Glutamatergic neuron (in vitro differentiated cells): ENCODE measurements at regions not wholly inside any gene's neighbourhood (a gene's known extent, or its start where the extent isn't known, plus 50 kb on each side); places are given as distances from the start of the nearest gene placed in this dataset.
"Not testable (repeated sequence)": the region's sequence is repeated elsewhere in the genome, so short reads cannot be mapped to it uniquely, and the experiment has no call there.

ENCODE experiments used
- DNase-seq: peaks from one replicate; pipeline ENCODE4 v3.0.0; 2022
- H3K27ac Mint-ChIP-seq: one replicate; pipeline ENCODE4 v1.8.0; 2020; ENCODE audit warnings: mild to moderate bottlenecking, mixed read lengths, inconsistent platforms; ENCODE audit not compliant: unreplicated experiment
- H3K27me3 Mint-ChIP-seq: one replicate; pipeline ENCODE4 v1.8.0; 2020; ENCODE audit warnings: mild to moderate bottlenecking, moderate library complexity, mixed read lengths, inconsistent platforms; ENCODE audit not compliant: unreplicated experiment
- H3K36me3 Mint-ChIP-seq: one replicate; pipeline ENCODE4 v1.8.0; 2020; ENCODE audit warnings: mild to moderate bottlenecking, mixed read lengths, inconsistent platforms; ENCODE audit not compliant: unreplicated experiment
- H3K4me1 Mint-ChIP-seq: one replicate; pipeline ENCODE4 v1.8.0; 2020; ENCODE audit warnings: mild to moderate bottlenecking, low read depth, mixed read lengths, inconsistent platforms; ENCODE audit not compliant: unreplicated experiment
- H3K4me3 Mint-ChIP-seq: one replicate; pipeline ENCODE4 v1.8.0; 2020; ENCODE audit warnings: mild to moderate bottlenecking, mixed read lengths, inconsistent platforms; ENCODE audit not compliant: unreplicated experiment
- H3K9me3 Mint-ChIP-seq: one replicate; pipeline ENCODE4 v1.8.0; 2020; ENCODE audit warnings: mild to moderate bottlenecking, moderate library complexity, mixed read lengths, inconsistent platforms; ENCODE audit not compliant: unreplicated experiment
- CTCF ChIP-seq: fragments of 200-600 bp; sonication (generic); IDR thresholded peaks from one replicate; pipeline ENCODE4 v1.5.0; 2021; ENCODE audit not compliant: partially characterized antibody, unreplicated experiment

DNA sequence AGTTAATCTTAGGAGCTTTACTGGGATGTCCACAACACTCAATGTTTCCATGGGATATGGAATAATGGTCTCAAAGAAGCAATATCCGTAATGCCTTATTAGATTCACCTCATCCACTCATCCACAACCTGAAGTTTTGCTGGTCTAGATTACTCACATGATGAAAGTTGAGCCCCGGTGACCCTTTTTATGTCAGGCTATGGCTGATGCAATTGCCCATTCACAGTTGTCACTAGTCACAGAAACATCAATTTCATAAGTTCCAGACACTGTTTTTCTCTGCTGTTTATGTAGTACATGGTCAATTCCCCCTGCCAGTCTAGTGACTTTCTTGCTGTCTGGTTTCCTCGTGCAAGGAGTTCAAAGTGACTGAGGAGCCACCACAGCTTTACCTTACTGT lies 491.2 kb upstream of the ATXN8OS start:
- H3K36me3 Mint-ChIP-seq, result no peaks in the 10 kb centered on the region
- no peak for DNase-seq
- no peaks in the 10 kb centered on the region for H3K4me1 Mint-ChIP-seq
- no peak for TF ChIP-seq CTCF
- H3K27ac Mint-ChIP-seq, result no peak overlapping the region
- no peaks in the 10 kb centered on the region for H3K27me3 Mint-ChIP-seq
- H3K4me3 Mint-ChIP-seq, result no peak overlapping the region
- H3K9me3 Mint-ChIP-seq, result no peaks in the 10 kb centered on the region

GRCh38 chr13:69615055-69615454 lies 492.6 kb upstream of the ATXN8OS start:
- not testable (repeated sequence) for DNase-seq, H3K27ac Mint-ChIP-seq, H3K4me3 Mint-ChIP-seq, H3K36me3 Mint-ChIP-seq, H3K9me3 Mint-ChIP-seq, H3K27me3 Mint-ChIP-seq, H3K4me1 Mint-ChIP-seq

DNA sequence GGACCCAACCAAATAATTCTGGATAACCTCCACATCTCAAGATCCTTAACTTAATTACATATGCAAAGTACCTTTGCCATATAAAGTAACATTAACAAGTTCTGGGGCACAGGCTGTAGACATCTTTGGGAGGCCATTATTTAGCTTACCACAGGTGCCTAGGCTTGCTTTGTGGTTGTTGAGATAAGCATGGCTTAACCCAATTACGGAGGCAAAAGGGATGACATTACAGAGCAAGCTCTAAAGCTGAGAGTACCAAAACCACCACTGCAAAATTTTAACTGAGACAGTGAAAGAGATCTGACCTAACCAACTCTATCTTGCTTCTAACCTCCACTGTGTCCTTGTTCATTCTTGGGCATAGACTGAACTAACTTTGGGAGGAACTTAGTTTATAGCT lies 502.9 kb upstream of the ATXN8OS start:
- Mint-ChIP-seq H3K4me3 (no peak overlapping the region), H3K36me3 (peaks cover 4% of the 10 kb centered on the region), H3K4me1 (no peaks in the 10 kb centered on the region), H3K27me3 (peaks cover 3% of the 10 kb centered on the region), H3K27ac (no peak overlapping the region), H3K9me3 (peaks cover 1% of the 10 kb centered on the region)
- no peak for TF ChIP-seq CTCF
- DNase-seq, result no peak

DNA sequence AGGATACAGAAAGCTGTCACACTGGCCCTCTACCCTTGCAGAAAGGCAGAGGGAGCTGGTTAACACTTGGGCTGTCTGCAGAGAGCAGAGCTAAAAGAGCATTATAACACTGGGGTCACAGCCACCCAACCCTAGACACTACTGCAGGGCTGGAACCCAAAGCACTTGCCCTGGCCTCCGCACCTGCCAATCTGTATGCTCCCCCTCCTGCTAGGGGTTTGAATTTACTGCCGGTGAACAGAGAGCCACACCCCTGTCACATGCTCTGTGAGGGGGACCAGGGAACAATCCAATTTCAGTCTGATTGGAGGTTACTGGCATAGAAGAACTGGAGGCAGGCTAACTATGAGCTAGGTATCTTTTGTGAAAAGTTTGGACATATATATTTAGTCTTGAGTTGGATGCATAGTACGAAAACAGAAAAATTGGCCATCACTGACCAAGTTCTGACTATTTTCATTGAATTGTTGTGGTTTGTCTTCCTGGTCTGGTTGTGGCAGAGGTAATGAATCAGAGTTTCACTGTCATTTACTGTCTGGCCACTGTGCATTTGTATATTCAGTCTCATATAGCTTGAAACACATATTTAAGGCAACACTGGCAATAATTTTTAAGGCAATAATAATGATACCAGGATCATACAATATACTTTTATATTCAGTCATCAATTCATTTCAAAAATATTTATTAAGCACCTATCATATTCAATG lies 504.3 kb upstream of the ATXN8OS start:
- no peak overlapping the region for H3K27ac Mint-ChIP-seq
- H3K9me3 Mint-ChIP-seq, result peaks cover 1% of the 10 kb centered on the region
- H3K4me1 Mint-ChIP-seq, result no peaks in the 10 kb centered on the region
- peaks cover 2% of the 10 kb centered on the region for H3K27me3 Mint-ChIP-seq
- H3K4me3 Mint-ChIP-seq, result no peak overlapping the region
- no peak for DNase-seq
- peaks cover 4% of the 10 kb centered on the region for H3K36me3 Mint-ChIP-seq
- no peak for TF ChIP-seq CTCF

GRCh38 chr13:69601661-69602060 lies 506.0 kb upstream of the ATXN8OS start:
- Mint-ChIP-seq H3K36me3 (peaks cover 4% of the 10 kb centered on the region), H3K4me1 (no peaks in the 10 kb centered on the region), H3K4me3 (no peak overlapping the region), H3K27me3 (no peaks in the 10 kb centered on the region), H3K27ac (no peak overlapping the region), H3K9me3 (no peaks in the 10 kb centered on the region)
- no peak for TF ChIP-seq CTCF
- no peak for DNase-seq
